A549 (cell line): ENCODE measurements at regions not wholly inside any gene's neighbourhood (a gene's known extent, or its start where the extent isn't known, plus 50 kb on each side); places are given as distances from the start of the nearest gene placed in this dataset.

Experiments
- TF ChIP-seq, protein P1 (sequence below): fragments of >200 bp; sonication (Bioruptor Twin); formaldehyde crosslinking; IDR thresholded peaks from 3 replicates; pipeline ENCODE4 v1.5.1; 2016
- TF ChIP-seq, protein P2 (sequence below): IDR thresholded peaks from 2 replicates; pipeline ENCODE4 v1.6.1; 2012

GRCh38 chr17:33789658-33790057 lies 465.4 kb upstream of the CCL2 start:
- TF ChIP-seq, protein P1, sequence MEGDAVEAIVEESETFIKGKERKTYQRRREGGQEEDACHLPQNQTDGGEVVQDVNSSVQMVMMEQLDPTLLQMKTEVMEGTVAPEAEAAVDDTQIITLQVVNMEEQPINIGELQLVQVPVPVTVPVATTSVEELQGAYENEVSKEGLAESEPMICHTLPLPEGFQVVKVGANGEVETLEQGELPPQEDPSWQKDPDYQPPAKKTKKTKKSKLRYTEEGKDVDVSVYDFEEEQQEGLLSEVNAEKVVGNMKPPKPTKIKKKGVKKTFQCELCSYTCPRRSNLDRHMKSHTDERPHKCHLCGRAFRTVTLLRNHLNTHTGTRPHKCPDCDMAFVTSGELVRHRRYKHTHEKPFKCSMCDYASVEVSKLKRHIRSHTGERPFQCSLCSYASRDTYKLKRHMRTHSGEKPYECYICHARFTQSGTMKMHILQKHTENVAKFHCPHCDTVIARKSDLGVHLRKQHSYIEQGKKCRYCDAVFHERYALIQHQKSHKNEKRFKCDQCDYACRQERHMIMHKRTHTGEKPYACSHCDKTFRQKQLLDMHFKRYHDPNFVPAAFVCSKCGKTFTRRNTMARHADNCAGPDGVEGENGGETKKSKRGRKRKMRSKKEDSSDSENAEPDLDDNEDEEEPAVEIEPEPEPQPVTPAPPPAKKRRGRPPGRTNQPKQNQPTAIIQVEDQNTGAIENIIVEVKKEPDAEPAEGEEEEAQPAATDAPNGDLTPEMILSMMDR = no peak
- TF ChIP-seq, protein P2, sequence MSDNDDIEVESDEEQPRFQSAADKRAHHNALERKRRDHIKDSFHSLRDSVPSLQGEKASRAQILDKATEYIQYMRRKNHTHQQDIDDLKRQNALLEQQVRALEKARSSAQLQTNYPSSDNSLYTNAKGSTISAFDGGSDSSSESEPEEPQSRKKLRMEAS = no peak
